ENCODE measurements at regions not wholly inside any gene's neighbourhood (a gene's known extent, or its start where the extent isn't known, plus 50 kb on each side); places are given as distances from the start of the nearest gene placed in this dataset.

DNA sequence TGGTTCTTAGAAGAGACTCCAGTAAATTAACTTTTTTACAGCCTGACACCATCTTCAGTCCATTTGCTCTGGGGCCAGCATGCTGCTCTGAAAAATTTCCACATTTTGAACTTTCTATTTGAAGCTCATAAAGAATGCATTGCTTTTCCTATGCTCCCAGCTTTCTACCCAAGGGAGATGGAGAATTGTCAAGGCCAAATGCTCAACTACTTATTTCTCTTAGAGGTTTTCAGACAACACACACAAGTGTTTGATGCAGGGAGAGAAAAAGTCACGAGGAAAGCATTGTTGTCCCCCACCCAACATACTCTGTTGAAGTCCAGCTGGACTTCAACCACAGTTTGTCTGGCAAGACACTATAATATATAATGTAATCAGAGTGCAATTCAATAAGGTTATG is 100.3 kb upstream of the CADPS start:
- WGBS, 2 experiments (ENCODE audit: insufficient coverage in 2 of 2), result no CpG with 5 or more reads among the region's 1 CpG
- H3K4me3 ChIP-seq (ENCODE audit: extremely low read depth, insufficient read depth, low read length, poor library complexity, severe bottlenecking), result no peak overlapping the region

DNA sequence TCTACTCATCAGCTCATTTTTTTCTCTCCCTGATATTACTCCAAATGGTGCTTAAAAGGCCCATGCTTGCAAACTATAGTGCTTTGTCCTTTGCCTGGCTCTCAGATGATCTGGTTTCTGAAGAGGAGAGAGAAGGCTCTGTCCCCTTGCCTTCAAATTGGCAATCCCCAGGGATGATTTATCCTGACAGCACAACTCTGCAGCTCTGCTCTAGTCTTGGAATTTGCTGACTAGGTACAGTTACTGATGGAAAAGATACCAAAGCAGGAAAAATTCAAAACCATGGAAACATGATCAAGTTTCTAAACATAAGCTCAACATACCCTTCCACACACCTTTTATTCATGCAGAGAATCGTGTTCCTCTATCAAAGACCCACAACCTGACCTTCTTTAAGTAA is 106.7 kb upstream of the CADPS start:
- H3K36me3 ChIP-seq (ENCODE audit: control insufficient read depth, insufficient read depth, low read length), result no peaks in the 10 kb centered on the region
- H3K27ac ChIP-seq (ENCODE audit: low read depth, low read length, severe bottlenecking), result no peak overlapping the region
- H3K4me1 ChIP-seq (ENCODE audit: control insufficient read depth, insufficient read depth, low read length, poor library complexity, severe bottlenecking), result no peaks in the 10 kb centered on the region
- 0% methylated on average over 1 of the region's 1 CpG for WGBS, 2 experiments (ENCODE audit: insufficient coverage in 2 of 2)
- H3K9me3 ChIP-seq (ENCODE audit: control insufficient read depth, low read length), result no peaks in the 10 kb centered on the region
- no peak overlapping the region for H3K4me3 ChIP-seq (ENCODE audit: extremely low read depth, insufficient read depth, low read length, poor library complexity, severe bottlenecking)

More for the DNA sequence above, 100.3 kb upstream of the CADPS start:
- Histone ChIP-seq H3K9me3 (ENCODE audit: control insufficient read depth, low read length) (no peaks in the 10 kb centered on the region), H3K36me3 (ENCODE audit: control insufficient read depth, insufficient read depth, low read length) (no peaks in the 10 kb centered on the region), H3K27ac (ENCODE audit: low read depth, low read length, severe bottlenecking) (no peak overlapping the region), H3K4me1 (ENCODE audit: control insufficient read depth, insufficient read depth, low read length, poor library complexity, severe bottlenecking) (no peaks in the 10 kb centered on the region)

DNA sequence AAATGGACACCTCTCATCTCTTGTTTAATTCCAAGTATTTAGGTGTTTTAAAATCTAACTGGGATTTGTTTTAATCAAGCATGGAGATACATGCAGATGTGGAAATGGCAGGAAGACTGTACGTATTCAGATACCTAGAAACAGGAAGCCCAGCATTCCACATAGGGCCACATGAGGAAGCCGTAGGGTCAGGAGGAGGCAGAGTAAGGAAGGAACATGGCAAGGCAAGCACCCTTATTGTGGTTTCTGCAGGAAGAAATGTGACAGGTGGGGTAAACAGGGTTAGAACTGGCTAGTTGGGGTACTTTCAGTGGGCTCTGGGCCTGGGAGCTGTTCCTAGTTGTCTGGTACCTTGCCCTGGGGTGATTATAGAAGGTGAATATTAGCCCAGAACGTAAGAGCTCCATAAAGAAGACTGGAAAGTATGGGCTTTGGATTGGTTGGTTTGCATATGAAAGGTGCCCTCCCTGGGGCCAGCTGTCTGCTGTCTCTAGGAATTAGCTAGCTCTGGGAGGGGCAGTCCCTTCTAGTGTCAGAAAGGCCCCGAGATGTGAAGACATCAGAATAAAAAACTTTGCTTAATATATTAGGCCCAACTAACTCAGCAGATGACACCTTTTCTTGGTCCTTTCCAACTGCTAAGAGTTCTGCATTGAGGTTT is 107.7 kb upstream of the CADPS start:
- Histone ChIP-seq H3K36me3 (ENCODE audit: control insufficient read depth, insufficient read depth, low read length) (no peaks in the 10 kb centered on the region), H3K27ac (ENCODE audit: low read depth, low read length, severe bottlenecking) (no peak overlapping the region), H3K4me1 (ENCODE audit: control insufficient read depth, insufficient read depth, low read length, poor library complexity, severe bottlenecking) (no peaks in the 10 kb centered on the region), H3K4me3 (ENCODE audit: extremely low read depth, insufficient read depth, low read length, poor library complexity, severe bottlenecking) (no peak overlapping the region), H3K9me3 (ENCODE audit: control insufficient read depth, low read length) (no peaks in the 10 kb centered on the region)
- 76 to 83% methylated on average over 2 to 3 of the region's 4 CpGs for WGBS, 2 experiments (ENCODE audit: insufficient coverage in 2 of 2)

DNA sequence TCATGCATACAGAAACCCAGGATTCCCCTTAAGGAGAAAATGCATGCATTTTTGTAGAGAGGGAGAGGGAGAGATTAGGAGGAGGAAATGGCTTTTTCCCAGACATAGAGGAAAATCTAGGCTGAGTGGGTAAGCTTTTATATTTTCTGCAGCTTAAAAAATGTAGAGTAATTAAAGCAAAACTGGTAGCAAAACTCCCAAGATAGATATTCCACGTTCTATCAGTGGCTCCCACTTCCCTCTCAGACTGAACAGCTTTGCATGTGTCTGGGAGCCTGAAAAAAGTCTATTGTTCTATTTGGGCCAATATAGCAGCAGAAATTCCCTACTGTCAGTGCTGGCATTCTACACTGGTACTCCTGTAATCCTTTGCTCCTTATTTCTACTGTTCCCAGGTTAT is 110.8 kb upstream of the CADPS start:
- Histone ChIP-seq H3K9me3 (ENCODE audit: control insufficient read depth, low read length) (no peaks in the 10 kb centered on the region), H3K4me3 (ENCODE audit: extremely low read depth, insufficient read depth, low read length, poor library complexity, severe bottlenecking) (no peak overlapping the region), H3K36me3 (ENCODE audit: control insufficient read depth, insufficient read depth, low read length) (no peaks in the 10 kb centered on the region), H3K27ac (ENCODE audit: low read depth, low read length, severe bottlenecking) (no peak overlapping the region), H3K4me1 (ENCODE audit: control insufficient read depth, insufficient read depth, low read length, poor library complexity, severe bottlenecking) (no peaks in the 10 kb centered on the region)
- WGBS, 2 experiments (ENCODE audit: insufficient coverage in 2 of 2), result 67% methylated on average over 1 of the region's 1 CpG; no CpG with 5 or more reads in 1 of the 2 experiments

DNA sequence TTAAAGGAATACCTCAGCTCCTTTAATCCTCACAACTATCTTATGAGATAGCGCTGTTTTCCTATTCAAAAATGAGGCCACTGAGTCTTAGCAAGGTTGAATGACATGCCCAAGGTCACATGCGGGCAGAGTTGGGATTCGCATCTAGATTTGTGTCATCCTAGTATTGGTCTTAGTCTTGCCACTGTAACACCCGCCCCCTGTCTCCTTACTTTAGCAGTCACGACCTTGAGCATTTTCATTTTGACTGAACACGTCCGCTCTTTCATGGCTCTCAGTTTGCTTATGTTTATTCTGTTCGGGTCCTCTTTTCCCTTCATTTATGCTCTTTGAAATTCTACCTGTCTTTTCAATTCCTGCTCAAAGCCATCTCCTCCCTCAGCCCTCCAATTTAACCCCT is 112.5 kb upstream of the CADPS start:
- Histone ChIP-seq H3K4me1 (ENCODE audit: control insufficient read depth, insufficient read depth, low read length, poor library complexity, severe bottlenecking) (no peaks in the 10 kb centered on the region), H3K27ac (ENCODE audit: low read depth, low read length, severe bottlenecking) (no peak overlapping the region), H3K36me3 (ENCODE audit: control insufficient read depth, insufficient read depth, low read length) (no peaks in the 10 kb centered on the region), H3K4me3 (ENCODE audit: extremely low read depth, insufficient read depth, low read length, poor library complexity, severe bottlenecking) (no peak overlapping the region), H3K9me3 (ENCODE audit: control insufficient read depth, low read length) (no peaks in the 10 kb centered on the region)
- WGBS, 2 experiments (ENCODE audit: insufficient coverage in 2 of 2), result 92 to 94% methylated on average over 8 of the region's 8 CpGs

DNA sequence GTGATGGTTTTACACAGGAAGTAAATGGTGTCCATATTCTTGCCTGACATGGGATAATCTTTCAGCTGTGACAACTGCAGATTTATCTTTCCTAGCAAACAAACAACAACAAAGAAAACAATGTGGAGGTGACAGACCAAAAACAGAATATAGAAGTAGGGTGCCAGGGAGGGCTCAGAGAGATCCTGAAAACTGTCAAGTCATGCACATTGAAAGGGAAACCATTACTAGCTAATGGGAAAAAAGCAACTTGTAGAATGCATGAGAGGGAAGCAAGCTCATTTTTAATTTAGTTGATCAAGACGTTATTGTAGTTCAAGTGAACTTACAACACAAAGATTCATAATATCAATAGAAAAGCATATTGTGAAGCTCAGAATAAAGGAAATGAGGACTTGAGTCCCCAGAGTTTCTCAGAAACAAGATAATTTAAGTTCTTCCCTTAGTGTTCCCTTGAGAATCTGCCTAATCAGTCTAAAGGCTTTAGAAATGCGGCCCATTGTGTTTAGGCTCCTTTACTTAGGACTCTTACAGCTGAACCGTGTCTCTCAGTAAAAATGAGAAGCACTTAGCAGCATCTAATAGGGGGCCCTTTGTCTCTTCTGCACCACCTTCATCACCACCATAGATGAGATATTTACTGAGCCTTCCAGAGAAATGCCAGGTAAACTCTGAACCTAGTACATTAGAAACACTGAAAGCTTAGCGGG is 115.6 kb upstream of the CADPS start:
- 68 to 80% methylated on average over 1 to 2 of the region's 4 CpGs for WGBS, 2 experiments (ENCODE audit: insufficient coverage in 2 of 2)
- H3K27ac ChIP-seq (ENCODE audit: low read depth, low read length, severe bottlenecking), result no peak overlapping the region

DNA sequence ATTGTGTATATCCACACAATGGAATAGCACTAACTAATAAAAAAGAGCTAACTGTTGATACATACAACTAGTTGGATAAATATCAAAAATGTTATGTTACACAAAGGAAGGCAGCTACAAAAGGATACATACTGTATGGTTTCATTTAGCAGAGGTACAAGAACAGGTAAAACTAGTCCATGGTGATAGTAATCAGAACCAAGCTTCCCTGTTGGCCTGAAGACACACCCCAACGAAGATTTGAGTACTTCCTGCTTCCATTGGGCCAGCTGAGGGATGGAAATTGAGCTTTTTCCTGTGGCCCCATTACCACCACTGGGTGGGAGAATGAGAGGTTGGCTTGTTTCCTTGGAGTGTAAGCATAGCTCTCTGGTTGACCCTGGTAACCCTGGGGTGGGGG is 117.3 kb upstream of the CADPS start:
- no peaks in the 10 kb centered on the region for H3K36me3 ChIP-seq (ENCODE audit: control insufficient read depth, insufficient read depth, low read length)
- WGBS, 2 experiments (ENCODE audit: insufficient coverage in 2 of 2), result no CpG with 5 or more reads among the region's 1 CpG
- no peak overlapping the region for H3K4me3 ChIP-seq (ENCODE audit: extremely low read depth, insufficient read depth, low read length, poor library complexity, severe bottlenecking)
- H3K27ac ChIP-seq (ENCODE audit: low read depth, low read length, severe bottlenecking), result no peak overlapping the region
- H3K9me3 ChIP-seq (ENCODE audit: control insufficient read depth, low read length), result no peaks in the 10 kb centered on the region
- H3K4me1 ChIP-seq (ENCODE audit: control insufficient read depth, insufficient read depth, low read length, poor library complexity, severe bottlenecking), result no peaks in the 10 kb centered on the region

More for the DNA sequence above, 115.6 kb upstream of the CADPS start:
- Histone ChIP-seq H3K4me3 (ENCODE audit: extremely low read depth, insufficient read depth, low read length, poor library complexity, severe bottlenecking) (no peak overlapping the region), H3K4me1 (ENCODE audit: control insufficient read depth, insufficient read depth, low read length, poor library complexity, severe bottlenecking) (no peaks in the 10 kb centered on the region), H3K36me3 (ENCODE audit: control insufficient read depth, insufficient read depth, low read length) (no peaks in the 10 kb centered on the region), H3K9me3 (ENCODE audit: control insufficient read depth, low read length) (no peaks in the 10 kb centered on the region)

DNA sequence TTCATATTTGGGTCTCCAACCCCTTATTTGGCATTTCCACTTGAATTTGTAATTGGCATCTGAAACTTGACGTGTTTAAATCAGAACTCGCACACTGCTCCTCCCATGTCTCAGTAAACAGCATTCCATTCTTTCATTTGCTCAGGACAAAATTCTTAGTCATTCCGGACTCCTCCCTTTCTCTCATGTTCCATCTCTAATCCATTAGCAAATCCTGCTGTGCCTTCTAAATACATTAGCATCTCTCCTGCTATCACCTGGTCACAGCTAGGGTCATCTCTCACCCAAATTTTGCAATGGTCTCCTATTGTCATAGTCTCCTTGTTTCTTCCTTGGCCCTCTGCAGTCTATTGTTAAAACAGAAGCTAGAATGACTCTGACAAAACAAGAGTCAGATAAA is 119.9 kb upstream of the CADPS start:
- Histone ChIP-seq H3K36me3 (ENCODE audit: control insufficient read depth, insufficient read depth, low read length) (no peaks in the 10 kb centered on the region), H3K4me3 (ENCODE audit: extremely low read depth, insufficient read depth, low read length, poor library complexity, severe bottlenecking) (no peak overlapping the region), H3K27ac (ENCODE audit: low read depth, low read length, severe bottlenecking) (no peak overlapping the region), H3K9me3 (ENCODE audit: control insufficient read depth, low read length) (no peaks in the 10 kb centered on the region), H3K4me1 (ENCODE audit: control insufficient read depth, insufficient read depth, low read length, poor library complexity, severe bottlenecking) (no peaks in the 10 kb centered on the region)
- 48 to 62% methylated on average over 3 of the region's 3 CpGs for WGBS, 2 experiments (ENCODE audit: insufficient coverage in 2 of 2)

DNA sequence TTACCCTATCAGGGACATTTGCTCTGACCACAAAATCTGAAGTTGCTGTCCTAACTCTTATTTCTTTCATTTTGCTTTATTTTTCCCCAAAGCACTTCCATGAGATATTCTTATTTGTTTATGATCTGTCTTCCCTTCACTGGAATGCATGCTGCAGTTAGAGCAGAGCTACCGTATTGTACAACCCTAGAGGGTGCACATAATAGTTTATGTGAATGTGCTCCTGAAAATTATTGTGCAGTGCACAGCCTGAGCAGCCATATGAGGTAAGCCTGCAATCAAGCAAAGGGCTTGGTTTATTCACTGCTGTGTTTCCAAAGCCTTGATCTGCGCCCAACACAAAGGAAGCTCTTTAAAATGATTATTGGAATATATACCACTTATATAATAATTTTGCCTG is 120.3 kb upstream of the CADPS start:
- Histone ChIP-seq H3K9me3 (ENCODE audit: control insufficient read depth, low read length) (no peaks in the 10 kb centered on the region), H3K36me3 (ENCODE audit: control insufficient read depth, insufficient read depth, low read length) (no peaks in the 10 kb centered on the region), H3K4me3 (ENCODE audit: extremely low read depth, insufficient read depth, low read length, poor library complexity, severe bottlenecking) (no peak overlapping the region), H3K27ac (ENCODE audit: low read depth, low read length, severe bottlenecking) (no peak overlapping the region), H3K4me1 (ENCODE audit: control insufficient read depth, insufficient read depth, low read length, poor library complexity, severe bottlenecking) (no peaks in the 10 kb centered on the region)
- 100% methylated on average over 1 of the region's 2 CpGs; no CpG with 5 or more reads in 1 of the 2 experiments for WGBS, 2 experiments (ENCODE audit: insufficient coverage in 2 of 2)

DNA sequence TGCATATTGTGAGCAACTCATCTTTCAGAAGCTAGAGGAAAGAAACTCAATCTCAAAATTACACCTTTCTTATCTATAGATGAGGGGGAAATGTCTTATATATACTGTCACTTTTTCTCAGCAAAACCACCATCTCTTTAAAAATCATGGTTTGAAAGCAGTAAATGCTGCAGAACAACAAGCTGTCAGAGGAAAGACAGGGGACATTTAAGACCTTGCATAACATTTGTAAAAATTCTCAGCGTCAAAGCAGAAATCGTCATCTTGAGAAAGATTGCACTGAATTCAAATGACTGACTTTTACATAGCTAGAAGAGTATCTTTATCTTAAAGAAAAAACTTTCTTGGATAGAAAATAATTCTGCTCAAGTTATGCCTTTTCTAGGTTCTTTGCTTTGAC is 122.2 kb upstream of the CADPS start:
- no peak overlapping the region for H3K4me3 ChIP-seq (ENCODE audit: extremely low read depth, insufficient read depth, low read length, poor library complexity, severe bottlenecking)
- H3K4me1 ChIP-seq (ENCODE audit: control insufficient read depth, insufficient read depth, low read length, poor library complexity, severe bottlenecking), result no peaks in the 10 kb centered on the region
- no peaks in the 10 kb centered on the region for H3K9me3 ChIP-seq (ENCODE audit: control insufficient read depth, low read length)
- 86 to 100% methylated on average over 1 to 2 of the region's 2 CpGs for WGBS, 2 experiments (ENCODE audit: insufficient coverage in 2 of 2)
- no peaks in the 10 kb centered on the region for H3K36me3 ChIP-seq (ENCODE audit: control insufficient read depth, insufficient read depth, low read length)
- H3K27ac ChIP-seq (ENCODE audit: low read depth, low read length, severe bottlenecking), result no peak overlapping the region

DNA sequence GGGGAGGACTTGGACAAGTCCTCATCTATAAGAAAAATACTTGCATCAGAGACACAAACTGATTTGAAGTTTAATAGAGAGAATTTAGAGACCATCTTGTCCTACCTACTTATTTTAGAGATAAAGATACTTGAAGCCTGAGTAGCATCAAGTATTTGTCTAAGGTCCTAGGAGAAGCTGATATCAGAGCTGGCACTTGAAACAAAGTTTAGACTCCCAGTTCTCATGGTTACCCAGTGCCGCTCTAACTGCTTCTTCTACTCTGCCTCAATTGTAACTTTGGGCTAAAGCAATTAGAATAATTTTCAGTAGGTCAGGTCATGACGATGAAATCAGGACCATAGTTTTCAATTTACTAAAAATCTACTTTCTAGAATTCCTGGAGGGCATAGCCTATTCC is 123.9 kb upstream of the CADPS start:
- no peaks in the 10 kb centered on the region for H3K4me1 ChIP-seq (ENCODE audit: control insufficient read depth, insufficient read depth, low read length, poor library complexity, severe bottlenecking)
- H3K36me3 ChIP-seq (ENCODE audit: control insufficient read depth, insufficient read depth, low read length), result no peaks in the 10 kb centered on the region
- H3K4me3 ChIP-seq (ENCODE audit: extremely low read depth, insufficient read depth, low read length, poor library complexity, severe bottlenecking), result no peak overlapping the region
- H3K9me3 ChIP-seq (ENCODE audit: control insufficient read depth, low read length), result no peaks in the 10 kb centered on the region
- 0% methylated on average over 1 of the region's 2 CpGs for WGBS, 2 experiments (ENCODE audit: insufficient coverage in 2 of 2)
- H3K27ac ChIP-seq (ENCODE audit: low read depth, low read length, severe bottlenecking), result no peak overlapping the region

Measured in mesodermal cell (in vitro differentiated cells).